ENCODE measurements at regions not wholly inside any gene's neighbourhood (a gene's known extent, or its start where the extent isn't known, plus 50 kb on each side); places are given as distances from the start of the nearest gene placed in this dataset.

- Histone ChIP-seq H3K4me3 (no peak overlapping the region), H3K27me3 (no peaks in the 10 kb centered on the region), H3K4me1 (no peaks in the 10 kb centered on the region), H3K36me3 (no peaks in the 10 kb centered on the region), H3K27ac (no peak overlapping the region), H3K9me3 (no peaks in the 10 kb centered on the region)
- DNase-seq (no peak), ATAC-seq (no peak)
- TF ChIP-seq, protein P1, sequence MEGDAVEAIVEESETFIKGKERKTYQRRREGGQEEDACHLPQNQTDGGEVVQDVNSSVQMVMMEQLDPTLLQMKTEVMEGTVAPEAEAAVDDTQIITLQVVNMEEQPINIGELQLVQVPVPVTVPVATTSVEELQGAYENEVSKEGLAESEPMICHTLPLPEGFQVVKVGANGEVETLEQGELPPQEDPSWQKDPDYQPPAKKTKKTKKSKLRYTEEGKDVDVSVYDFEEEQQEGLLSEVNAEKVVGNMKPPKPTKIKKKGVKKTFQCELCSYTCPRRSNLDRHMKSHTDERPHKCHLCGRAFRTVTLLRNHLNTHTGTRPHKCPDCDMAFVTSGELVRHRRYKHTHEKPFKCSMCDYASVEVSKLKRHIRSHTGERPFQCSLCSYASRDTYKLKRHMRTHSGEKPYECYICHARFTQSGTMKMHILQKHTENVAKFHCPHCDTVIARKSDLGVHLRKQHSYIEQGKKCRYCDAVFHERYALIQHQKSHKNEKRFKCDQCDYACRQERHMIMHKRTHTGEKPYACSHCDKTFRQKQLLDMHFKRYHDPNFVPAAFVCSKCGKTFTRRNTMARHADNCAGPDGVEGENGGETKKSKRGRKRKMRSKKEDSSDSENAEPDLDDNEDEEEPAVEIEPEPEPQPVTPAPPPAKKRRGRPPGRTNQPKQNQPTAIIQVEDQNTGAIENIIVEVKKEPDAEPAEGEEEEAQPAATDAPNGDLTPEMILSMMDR (IDR thresholded peaks at IDR 0.05): no peak
- intact Hi-C loops (cut with DNase I): no loop called here
These were observed 411.8 kb downstream of the ARL4A start for GRCh38 chr7:13099154-13099795.

DNA sequence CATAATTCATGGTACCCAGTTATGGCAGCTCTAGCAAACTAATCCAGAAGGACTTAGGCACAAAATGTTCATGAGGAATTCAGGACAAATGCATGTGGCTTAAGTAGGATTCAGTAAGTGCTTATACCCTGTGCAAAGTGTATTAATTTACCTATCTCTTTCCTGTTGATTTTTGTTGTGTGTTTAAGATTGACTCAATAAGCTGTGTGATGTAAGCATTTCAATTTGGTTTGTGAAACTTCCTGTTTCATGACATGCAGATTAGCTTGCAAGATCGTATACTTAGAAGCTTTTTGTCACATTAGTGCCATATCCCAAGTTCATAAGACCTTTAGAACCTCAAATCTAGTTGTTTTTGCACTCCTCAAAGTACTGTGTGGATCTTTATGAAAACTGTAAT, 416.7 kb downstream of the ARL4A start:
- Histone ChIP-seq H3K27me3 (no peaks in the 10 kb centered on the region), H3K4me1 (no peaks in the 10 kb centered on the region), H3K27ac (no peak overlapping the region), H3K9me3 (no peaks in the 10 kb centered on the region), H3K36me3 (no peaks in the 10 kb centered on the region), H3K4me3 (no peak overlapping the region)
- DNase-seq: no peak
- TF ChIP-seq, protein P1 (IDR thresholded peaks at IDR 0.05): no peak
- intact Hi-C loops (cut with DNase I): no loop called here
- ATAC-seq: peak; percentile 21

- Histone ChIP-seq H3K27me3 (no peaks in the 10 kb centered on the region), H3K36me3 (no peaks in the 10 kb centered on the region), H3K4me1 (no peaks in the 10 kb centered on the region), H3K27ac (no peak overlapping the region), H3K9me3 (no peaks in the 10 kb centered on the region), H3K4me3 (no peak overlapping the region)
- TF ChIP-seq, protein P1 (IDR thresholded peaks at IDR 0.05): no peak
- ATAC-seq (no peak), DNase-seq (no peak)
- intact Hi-C loops (cut with DNase I): no loop called here
These were observed 417.8 kb downstream of the ARL4A start for GRCh38 chr7:13105209-13105608.

DNA sequence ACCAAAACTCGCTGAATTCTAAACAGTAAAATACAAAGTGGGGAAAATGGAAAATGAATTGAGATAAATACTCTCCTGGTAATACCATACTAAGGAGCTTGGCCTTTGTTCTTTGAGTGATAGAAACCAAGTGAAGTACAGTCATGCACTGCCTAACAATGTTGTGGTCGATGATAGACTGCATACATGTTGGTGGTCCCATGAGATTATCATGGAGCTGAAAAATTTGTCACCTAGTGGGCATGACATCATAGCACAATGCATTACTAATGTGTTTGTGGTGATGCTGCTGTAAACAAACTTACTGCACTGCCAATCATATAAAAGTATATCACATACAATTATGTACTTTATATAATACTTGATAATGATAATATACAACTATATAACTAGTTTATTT, 419.1 kb downstream of the ARL4A start:
- ATAC-seq: no peak
- TF ChIP-seq, protein P1 (IDR thresholded peaks at IDR 0.05): no peak
- intact Hi-C loops (cut with DNase I): no loop called here
- Histone ChIP-seq H3K4me3 (no peak overlapping the region), H3K36me3 (no peaks in the 10 kb centered on the region), H3K27me3 (no peaks in the 10 kb centered on the region), H3K9me3 (no peaks in the 10 kb centered on the region), H3K27ac (no peak overlapping the region), H3K4me1 (no peaks in the 10 kb centered on the region)
- no peak for DNase-seq

- ATAC-seq (no peak), DNase-seq (no peak)
- Histone ChIP-seq H3K27me3 (no peaks in the 10 kb centered on the region), H3K4me3 (no peak overlapping the region), H3K36me3 (no peaks in the 10 kb centered on the region), H3K27ac (no peak overlapping the region), H3K4me1 (no peaks in the 10 kb centered on the region), H3K9me3 (no peaks in the 10 kb centered on the region)
- TF ChIP-seq, protein P1 (IDR thresholded peaks at IDR 0.05): no peak
- intact Hi-C loops (cut with DNase I): no loop called here
These were observed 419.9 kb downstream of the ARL4A start for GRCh38 chr7:13107291-13107690.

DNA sequence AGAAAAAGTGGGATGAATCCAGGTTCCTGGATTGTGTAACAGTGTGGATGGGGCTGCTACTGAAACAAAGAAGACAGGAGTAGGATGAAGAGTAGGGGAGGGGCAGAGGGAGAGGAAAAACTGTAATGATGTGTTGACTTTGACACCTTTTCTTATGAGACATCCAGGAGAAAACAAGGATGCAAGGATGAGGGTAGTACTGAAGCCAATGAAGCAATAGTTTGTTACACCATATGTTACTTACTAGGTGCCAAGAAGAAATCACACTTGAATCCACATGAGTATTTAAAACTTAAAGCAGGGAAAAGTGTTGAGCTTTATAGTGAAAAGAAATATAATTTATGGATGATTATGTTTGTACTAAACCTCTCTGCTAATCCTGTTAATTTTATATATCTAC, 420.6 kb downstream of the ARL4A start:
- no peaks in the 10 kb centered on the region for H3K4me1 ChIP-seq
- DNase-seq (no peak), ATAC-seq (no peak)
- H3K4me3 ChIP-seq: no peak overlapping the region
- TF ChIP-seq, protein P1 (IDR thresholded peaks at IDR 0.05): no peak
- no peaks in the 10 kb centered on the region for H3K36me3 ChIP-seq
- no peak overlapping the region for H3K27ac ChIP-seq
- intact Hi-C loops (cut with DNase I): no loop called here
- no peaks in the 10 kb centered on the region for H3K9me3 ChIP-seq
- H3K27me3 ChIP-seq: no peaks in the 10 kb centered on the region

All from upper lobe of right lung (tissue), 1 donor.